GM19240 (cell line): ENCODE measurements at regions not wholly inside any gene's neighbourhood (a gene's known extent, or its start where the extent isn't known, plus 50 kb on each side); places are given as distances from the start of the nearest gene placed in this dataset.

ENCODE experiments used
- DNase-seq: peaks from one replicate; pipeline ENCODE4 v3.0.0; 2011; ENCODE audit warnings: low spot score; ENCODE audit not compliant: insufficient read length

DNA sequence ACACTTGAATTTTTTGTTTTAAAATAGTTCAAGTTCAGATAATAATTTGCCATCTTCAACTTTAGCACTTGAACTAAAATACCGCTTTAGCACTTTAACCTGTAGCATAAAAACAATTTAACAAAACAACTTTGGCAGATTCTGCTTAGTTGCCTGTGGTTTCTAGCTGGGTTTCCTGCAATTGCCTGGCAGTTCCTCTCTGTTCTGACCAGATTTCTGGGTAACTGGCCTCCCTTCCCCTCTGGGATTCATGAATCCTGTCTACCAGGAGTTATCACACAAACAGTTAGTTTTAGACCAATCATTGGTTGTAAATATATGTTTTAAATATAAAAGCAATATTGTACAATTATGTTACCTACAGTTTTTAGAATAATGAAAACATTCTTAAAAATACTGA is 89.8 kb upstream of the HDAC9 start:
- no peak for DNase-seq

DNA sequence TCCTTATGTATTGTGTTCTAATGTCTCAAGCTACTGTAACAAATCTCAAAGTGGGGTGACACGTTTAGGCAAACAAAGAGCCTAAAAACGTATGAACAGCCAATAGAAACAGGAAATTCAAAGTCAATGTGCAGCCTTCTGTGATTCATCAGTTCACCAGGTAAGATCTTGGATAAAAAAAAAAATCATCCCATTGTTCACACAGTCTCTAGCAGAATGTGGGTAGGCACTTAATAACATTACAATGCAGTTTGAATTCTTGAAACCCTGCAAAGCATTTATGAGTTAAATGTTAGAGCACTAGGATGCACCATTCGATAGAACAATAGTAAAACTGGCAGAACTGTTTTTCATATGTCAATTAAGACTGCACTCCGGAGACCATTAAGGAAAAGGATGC is 88.2 kb upstream of the HDAC9 start:
- DNase-seq = no peak

DNA sequence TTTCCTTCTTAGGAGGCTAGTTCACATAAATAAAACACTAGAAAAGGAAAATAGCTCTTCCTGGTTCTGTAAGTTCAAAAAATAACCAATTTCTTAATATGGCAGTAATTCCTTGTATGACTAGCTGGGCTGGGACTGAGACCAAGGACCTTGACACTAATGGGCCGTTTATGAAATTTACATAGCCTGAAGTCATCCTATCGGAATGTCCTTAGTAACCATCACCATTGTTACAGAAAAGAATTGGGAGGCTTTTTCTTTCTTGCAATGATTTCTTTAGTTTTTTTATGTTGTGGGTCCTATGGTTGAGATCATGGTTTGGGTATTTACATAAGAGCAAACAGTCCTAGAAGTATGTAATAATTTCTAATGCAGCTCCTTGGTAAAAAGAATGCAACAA is 87.1 kb upstream of the HDAC9 start:
- DNase-seq = no peak

DNA sequence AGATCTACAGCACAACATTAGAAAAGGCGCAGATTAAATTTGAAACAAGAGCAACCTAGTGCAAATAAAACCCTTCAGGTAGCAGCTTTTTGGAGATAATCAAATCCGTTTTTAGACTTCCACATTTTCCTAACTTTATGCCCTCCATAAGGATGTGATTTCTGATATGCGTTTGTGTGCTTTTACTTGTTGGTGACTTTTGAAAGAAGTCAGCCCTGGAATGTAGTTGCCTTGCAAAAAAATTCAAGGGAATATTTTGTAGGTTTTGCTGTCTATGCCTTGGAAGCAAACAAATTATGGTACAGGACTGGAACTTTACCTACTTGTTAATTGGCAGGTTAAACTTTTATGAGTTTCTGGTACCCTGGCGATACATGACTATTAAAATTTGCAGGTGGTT is 86.7 kb upstream of the HDAC9 start:
- DNase-seq = no peak

DNA sequence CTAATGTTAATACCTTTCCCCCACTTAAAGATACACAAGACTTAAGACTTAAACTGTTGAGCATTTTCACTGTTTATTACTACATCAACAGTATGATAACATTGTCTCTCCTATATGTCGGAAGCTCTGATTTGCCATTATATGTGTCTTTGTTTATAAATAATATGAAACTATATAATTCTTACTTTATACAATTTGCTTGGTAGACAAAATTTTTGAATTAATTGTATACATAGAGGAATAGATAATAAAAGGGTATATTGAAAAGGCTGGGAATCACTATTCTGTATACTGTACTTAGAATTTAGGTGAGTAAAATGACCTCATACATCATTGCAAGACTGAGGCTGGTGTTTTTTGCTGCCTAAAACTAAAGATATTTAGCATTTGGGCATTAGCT is 82.1 kb upstream of the HDAC9 start:
- DNase-seq = no peak

DNA sequence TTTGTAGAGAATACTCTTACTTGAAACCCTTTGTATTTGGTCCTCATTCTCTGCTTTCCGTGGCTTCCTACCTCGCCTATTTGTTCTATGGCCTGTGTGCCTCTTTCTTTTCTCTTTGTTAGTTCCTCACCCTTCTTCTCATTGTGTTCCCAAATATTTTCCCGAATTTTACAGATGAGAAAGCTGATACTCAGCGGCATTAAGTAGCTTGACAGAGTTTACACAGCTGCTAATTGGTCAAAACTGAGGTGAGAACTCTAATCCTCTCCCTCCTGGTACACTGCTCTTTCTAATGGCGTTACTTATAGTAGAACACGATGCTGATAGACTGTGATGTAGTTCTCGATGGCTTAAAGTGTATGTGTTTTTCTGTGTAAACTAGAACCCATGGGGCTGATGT is 80.7 kb upstream of the HDAC9 start:
- no peak for DNase-seq

DNA sequence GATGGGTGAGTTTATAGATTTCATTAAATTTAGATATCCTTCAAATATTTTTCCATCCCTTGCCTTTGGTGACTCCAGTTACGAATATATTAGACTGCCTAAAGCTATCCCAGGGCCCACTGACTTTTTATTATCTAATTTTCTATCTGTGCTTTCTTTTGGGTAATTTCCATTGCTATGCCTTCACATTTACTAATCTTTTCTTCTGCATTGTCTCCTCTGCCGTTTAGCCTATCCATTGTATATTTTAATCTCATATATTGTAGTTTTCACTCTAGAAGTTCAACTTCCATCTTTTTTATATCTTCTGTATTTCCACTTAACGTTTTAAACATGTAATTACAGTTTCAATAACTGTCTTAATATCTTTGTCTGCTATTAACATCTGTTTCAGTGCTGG is 78.6 kb upstream of the HDAC9 start:
- DNase-seq = no peak

DNA sequence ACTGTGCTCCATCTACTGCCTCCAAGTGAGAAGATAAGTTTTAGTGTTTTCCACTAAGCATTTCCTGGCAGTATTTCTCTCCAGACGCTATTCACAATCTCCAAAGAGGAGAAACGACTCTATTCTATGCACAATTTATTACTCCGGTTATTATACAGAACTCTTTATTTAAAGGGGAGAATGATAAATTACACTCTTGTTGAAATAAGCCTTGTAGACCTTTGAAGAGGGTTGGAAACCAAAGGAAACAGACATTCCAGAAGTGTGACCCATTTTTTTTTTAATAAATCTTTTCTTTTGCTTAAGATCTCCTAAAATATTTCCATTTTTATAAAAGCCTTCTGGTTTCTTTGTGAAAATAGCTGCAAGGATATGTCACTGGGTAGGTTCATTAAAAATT is 76.1 kb upstream of the HDAC9 start:
- no peak for DNase-seq

DNA sequence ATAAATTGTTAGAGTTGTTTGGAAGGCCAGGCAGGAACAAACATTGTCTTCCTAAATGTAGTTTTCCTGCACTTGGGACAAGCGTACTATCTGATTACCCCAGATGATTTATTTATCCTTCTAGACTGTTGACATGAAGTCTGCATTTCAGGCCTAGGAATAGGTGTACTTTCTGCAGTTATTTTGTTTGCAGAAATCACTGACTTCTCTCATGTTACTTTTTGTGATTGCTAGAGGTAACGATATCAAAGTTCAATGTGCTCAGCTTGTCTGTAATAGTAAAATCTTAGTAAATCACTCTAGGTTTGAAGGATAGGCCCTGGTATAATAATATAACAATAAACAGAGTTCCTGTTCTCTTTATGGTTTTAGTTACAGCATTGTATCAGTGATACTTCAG is 75.4 kb upstream of the HDAC9 start:
- DNase-seq = no peak

DNA sequence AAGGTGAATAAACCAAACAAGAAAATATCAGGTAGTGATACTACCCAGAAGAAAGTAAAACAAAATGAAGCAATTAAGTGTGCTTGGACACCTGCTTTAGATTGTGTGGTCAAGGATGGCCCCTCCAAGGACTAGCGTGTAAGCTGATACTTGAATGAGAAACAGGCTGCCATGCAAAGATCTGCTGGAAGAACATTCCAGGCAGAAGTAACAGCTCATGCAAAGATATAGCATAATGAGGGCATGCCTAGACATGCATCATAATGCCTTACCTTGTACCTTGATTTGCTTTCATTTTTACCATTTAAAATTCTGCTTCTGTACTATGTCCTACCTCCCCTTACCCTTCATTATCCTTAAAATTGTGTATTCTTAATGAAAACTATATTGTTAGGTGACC is 74.8 kb upstream of the HDAC9 start:
- DNase-seq = no peak

DNA sequence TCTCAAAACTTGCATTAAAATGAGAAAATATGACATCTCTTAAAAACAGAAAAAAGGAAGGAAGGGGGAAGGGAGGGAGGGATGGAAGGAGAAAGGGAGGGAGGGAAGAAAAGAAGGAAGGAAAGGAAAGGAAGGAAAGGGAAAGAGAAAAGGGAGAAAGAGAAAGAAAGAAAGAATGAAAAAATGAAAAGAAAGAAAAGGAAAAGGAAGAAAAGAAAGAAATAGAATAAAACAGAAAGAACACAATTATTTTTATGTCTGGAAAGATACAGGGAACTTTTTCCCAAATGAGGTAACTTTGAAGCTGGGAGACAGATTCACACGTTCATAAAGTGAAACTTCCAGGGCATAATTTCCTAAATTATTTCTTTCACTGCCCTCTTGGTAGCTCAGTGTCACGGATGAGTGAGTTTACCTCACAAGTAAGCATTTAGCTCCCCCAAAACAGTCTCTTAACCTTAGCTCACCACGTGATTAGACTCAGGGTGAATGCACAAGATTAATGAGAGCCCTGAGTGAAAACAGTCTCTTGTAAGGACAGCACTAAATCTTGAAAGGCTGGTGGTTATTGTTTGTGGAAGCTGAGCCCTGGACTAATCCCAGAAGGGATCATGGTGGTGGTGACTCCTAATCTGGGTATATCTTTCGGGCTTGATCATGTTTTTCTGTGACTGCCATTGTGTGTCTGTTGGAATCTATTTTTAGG is 74.1 kb upstream of the HDAC9 start:
- no peak for DNase-seq

DNA sequence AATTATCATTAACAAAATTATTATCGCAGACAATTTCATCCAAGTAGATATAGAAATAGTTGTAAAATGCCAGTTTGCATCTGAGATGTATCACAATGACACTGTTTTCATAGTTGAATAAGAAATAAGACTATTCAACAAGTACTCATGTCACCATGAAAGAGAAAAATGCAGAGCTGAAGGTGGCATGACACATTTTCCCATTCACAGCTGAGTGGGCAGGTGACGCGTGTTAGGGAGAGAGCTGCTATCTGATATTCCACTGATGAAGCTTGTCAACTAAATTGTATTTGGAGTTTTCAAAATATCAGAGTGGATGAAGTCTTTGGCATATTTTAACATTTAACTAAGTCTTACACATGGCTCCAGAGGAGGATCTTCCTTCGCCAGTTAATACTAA is 70.3 kb upstream of the HDAC9 start:
- no peak for DNase-seq

DNA sequence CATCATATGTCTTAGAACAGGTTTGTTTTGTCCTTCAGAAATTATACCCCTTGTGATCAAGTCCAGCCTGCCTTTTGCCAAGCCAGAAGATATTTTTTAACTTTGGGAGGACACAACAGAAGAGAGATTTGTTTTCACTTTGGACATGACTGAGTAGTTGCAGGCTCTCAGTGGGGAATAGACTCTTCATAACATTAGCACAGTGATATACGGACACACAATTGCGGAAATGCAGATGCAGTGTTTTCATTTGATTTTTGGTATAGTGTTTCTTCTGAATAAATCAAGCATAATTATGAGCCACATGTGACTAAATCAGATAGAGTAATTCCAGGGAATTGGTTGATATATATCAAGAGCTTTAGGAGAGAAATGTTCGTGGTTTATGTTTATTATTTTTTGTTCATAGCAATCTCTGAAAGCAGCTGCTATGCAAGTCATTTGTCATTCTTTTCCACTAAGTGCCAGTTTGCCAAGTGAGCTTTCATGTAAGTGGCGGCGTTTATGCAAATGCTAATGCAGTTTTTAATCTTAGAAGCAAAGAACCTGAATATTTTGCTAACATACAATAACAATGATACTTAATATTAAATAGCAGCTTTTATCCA is 69.6 kb upstream of the HDAC9 start:
- no peak for DNase-seq

DNA sequence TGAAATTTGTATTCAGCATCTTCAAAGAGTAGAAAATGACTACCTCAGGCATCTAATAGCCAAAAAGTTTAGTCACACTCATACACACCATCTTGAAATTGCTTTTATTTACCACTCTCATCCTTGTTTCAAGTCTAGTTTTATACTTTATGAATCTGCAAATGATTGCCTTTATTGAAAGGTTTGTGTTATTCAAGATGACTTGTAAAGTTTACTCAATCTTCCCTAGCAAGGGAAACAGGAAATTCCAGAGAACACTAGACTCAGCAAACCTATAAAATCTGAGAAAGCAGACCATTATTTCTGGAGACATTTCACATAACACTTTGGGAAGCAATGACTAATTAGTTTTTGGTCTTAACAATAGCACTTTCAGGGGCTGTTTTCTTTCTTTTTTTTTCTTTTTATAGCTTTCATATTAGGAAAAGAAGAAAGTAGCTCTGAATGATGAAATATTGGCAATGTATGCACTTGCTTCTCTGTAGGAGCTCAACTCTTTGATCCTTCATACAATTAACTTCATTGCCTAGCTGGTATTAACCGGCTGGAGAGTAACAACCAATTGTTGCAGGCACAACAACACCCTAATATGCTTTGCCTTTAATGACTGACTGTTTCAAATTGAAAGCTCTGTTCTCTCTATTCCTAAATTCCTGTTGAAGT is 68.9 kb upstream of the HDAC9 start:
- DNase-seq = no peak

DNA sequence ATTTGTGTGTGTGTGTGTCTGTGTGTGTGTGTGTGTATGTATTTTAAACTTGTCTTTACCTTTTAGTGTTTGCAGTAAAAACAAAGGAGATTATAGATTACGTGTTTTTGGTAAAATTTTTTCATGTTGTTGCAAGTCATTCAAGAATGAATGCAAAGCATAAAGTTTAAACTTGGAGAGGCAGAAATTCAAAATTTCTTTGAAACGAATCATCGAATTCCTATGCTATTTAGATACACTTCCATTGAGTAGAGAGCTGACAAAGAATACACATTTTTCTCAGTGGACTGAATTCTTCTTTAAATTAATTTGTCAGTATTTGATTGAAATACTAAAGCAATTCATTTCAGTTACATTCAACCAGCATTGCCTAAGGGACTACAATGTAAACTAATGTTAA is 66.0 kb upstream of the HDAC9 start:
- no peak for DNase-seq

DNA sequence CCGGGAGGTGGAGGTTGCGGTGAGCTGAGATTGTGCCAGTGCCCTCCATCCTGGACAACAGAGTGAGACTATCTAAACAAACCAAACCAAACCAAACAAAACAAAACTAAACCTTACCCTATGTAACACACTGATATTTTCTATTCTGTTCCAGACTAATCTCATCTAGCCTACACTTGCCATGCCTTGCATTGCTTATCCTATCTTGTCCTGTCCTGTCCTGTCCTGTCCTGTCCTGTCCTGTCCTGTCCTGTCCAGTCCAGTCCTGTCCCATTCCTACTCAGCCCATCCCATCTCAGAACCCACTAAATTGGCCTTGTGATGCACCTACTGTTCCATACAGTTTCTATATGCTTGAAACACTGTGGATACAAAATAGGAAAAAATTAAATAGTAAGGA is 64.7 kb upstream of the HDAC9 start:
- DNase-seq = no peak

DNA sequence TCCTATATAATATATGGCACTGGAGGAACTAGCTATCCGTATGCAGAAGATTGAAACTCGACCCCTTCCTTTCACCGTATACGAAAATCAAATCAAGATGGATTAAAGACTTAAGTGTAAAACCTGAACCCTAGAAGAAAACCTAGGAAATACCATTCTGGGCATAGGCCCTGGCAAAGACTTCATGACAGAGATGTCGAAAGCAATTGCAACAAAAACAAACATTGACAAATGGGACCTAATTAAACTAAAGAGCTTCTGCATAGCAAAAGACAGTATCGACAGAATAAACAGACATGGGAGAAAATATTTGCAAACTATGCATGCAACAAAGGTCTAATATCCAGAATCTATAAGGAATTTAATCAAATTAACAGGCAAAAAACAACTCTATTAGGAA is 61.4 kb upstream of the HDAC9 start:
- no peak for DNase-seq

DNA sequence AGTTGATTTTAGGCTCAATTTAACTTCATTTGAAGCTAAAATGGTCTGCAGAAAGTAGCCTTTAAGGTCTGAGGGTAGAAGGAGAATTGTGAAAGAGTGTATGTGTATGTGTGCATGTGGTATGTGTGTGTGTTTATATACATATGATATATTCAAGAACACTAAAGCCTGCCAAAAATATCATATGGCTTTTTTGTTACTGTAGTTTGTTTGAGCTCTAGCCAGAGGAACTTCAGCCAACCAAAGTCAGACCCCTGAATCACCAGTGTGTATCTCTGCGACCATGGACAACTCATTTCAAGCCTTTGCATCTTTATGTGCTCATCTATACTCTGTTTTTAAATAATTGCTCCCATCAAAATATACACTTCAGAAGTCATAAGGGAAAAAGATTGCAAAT is 58.4 kb upstream of the HDAC9 start:
- no peak for DNase-seq

DNA sequence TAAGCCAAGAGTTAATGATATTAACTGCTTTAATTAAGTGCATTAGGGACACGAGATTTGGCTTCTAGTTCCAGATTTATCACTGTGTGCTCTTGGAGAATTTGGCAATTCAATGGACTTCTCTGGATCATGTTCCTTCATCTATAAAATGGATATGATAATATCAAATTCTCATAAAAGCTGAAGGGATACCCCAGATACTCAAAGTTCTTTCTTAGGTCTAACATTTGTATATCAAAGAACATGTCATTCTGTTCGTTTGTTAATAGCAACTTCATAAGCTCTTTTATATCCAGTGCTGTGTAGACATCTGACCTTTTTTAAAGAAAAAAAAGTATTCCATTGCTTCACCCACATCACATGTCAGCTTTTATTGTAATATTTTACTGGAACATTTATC is 54.6 kb upstream of the HDAC9 start:
- DNase-seq = no peak

DNA sequence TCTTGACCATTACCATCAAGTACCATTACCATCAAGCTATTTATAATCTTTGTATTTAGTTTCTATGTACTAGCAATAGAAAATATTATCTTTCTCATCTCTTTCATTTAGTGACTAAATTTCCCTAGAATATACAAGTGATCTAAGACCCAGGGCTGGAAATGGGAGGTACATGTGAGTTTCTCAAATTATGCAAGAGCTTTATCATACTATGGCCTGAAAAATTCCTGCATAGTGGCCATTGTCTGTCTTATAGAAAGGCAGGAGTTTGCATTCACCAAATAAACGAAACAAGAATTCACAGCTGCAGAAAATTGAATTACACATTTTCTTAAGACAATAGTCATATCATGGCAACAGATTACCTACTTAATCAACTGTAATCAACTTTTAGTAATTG is 50.7 kb upstream of the HDAC9 start:
- DNase-seq = no peak

DNA sequence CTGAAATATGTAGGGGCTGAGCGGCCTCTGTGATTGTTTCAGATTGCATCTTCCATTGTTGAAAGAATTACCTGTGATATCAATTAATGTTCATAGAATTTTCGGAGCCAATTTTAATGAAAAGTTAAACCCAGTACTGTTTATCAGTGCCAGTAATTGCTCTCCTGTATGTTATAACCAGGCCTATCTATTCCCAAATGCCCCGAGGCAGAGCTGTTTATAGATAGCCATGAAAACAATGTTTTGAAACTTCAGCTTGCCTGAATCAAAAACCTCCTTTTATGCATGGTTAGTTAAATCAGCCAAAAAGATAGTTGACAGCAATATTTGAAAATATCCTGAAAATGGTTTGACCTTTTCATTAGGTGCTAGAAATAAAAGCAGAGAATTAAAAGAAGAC is 50.1 kb upstream of the HDAC9 start:
- no peak for DNase-seq
